ENCODE measurements at regions not wholly inside any gene's neighbourhood (a gene's known extent, or its start where the extent isn't known, plus 50 kb on each side); places are given as distances from the start of the nearest gene placed in this dataset.
A peak's percentile ranks its signal among the peaks of the same experiment; 100 is the strongest.
"Not testable (repeated sequence)": the region's sequence is repeated elsewhere in the genome, so short reads cannot be mapped to it uniquely, and the experiment has no call there.

DNA sequence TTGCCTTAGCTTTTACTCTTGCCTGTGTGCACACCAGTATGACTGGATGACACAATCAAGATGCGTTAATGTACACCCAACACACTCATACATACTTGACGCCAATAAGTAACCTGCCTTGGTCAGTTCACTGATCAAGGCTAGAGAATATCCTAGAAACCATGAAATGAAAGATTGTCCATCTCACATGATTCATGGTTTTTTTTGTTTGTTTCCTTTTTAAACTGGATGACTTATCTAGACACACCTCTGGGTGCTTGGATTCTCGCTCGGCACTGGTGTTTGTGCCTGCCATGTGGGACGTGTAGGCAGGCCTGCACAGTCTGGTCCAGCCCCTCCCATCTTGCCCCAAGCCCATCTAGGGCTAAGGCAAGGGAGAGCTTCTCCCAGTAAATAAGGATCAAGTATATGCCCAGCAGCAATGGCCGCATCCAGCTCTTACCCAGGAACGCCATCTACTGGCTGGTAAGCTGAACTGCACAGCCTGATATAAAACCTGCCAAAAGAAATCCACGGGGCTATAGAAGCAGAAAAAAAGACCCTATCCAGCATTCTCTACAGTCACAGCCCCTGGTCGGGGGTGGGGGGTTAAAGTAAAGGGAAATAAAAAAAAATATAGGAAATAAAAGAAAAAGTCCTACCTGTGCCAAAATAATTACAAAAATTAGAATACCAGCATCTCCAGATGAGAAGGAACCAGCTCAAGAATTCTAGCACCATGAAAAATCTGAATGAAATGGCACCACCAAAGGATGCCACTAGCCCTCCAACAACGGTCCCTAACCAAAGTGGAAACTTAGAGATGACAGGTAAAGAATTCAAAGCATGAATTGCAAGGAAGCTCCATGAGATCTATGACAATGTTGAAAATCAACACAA is 73.3 kb downstream of the OTOR start:
- DNase-seq (ENCODE audit: low spot score) = no peak
- H3K27me3 ChIP-seq (replicated peaks; ENCODE audit: insufficient read depth) = no peaks in the 10 kb centered on the region
- peak; percentile 39 for TF ChIP-seq CTCF (IDR thresholded peaks at IDR 0.05)
- no peaks in the 10 kb centered on the region for H3K36me3 ChIP-seq
- ATAC-seq (ENCODE audit: insufficient number of reproducible peaks, low FRiP score, low read depth) = no peak
- H3K9me3 ChIP-seq = no peaks in the 10 kb centered on the region
- H3K4me1 ChIP-seq (ENCODE audit: control insufficient read depth in 1 of 2, low read depth in 2 of 2) = no peaks in the 10 kb centered on the region
- H3K4me3 ChIP-seq = no peak overlapping the region
- no peak overlapping the region for H3K27ac ChIP-seq

GRCh38 chr20:16824664-16825063 is 76.5 kb downstream of the OTOR start:
- no peak for TF ChIP-seq CTCF (IDR thresholded peaks at IDR 0.05)
- DNase-seq (ENCODE audit: low spot score) (no peak), ATAC-seq (ENCODE audit: insufficient number of reproducible peaks, low FRiP score, low read depth) (no peak)

GRCh38 chr20:16828666-16829305 is 80.6 kb downstream of the OTOR start:
- no peaks in the 10 kb centered on the region for H3K27me3 ChIP-seq (replicated peaks; ENCODE audit: insufficient read depth)
- no peaks in the 10 kb centered on the region for H3K36me3 ChIP-seq
- no peaks in the 10 kb centered on the region for H3K9me3 ChIP-seq
- H3K4me3 ChIP-seq = no peak overlapping the region
- no peak for TF ChIP-seq CTCF (IDR thresholded peaks at IDR 0.05)
- H3K27ac ChIP-seq = no peak overlapping the region
- H3K4me1 ChIP-seq (ENCODE audit: control insufficient read depth in 1 of 2, low read depth in 2 of 2) = no peaks in the 10 kb centered on the region
- ATAC-seq (ENCODE audit: insufficient number of reproducible peaks, low FRiP score, low read depth) (no peak), DNase-seq (ENCODE audit: low spot score) (no peak)

More at GRCh38 chr20:16824664-16825063, 76.5 kb downstream of the OTOR start:
- H3K9me3 ChIP-seq = no peaks in the 10 kb centered on the region
- no peaks in the 10 kb centered on the region for H3K27me3 ChIP-seq (replicated peaks; ENCODE audit: insufficient read depth)
- H3K27ac ChIP-seq = no peak overlapping the region
- H3K4me1 ChIP-seq (ENCODE audit: control insufficient read depth in 1 of 2, low read depth in 2 of 2) = no peaks in the 10 kb centered on the region
- H3K36me3 ChIP-seq = no peaks in the 10 kb centered on the region
- no peak overlapping the region for H3K4me3 ChIP-seq

- ATAC-seq (ENCODE audit: insufficient number of reproducible peaks, low FRiP score, low read depth); DNase-seq (ENCODE audit: low spot score); H3K9me3 ChIP-seq; H3K36me3 ChIP-seq; H3K4me3 ChIP-seq; H3K27ac ChIP-seq; H3K27me3 ChIP-seq (replicated peaks; ENCODE audit: insufficient read depth); H3K4me1 ChIP-seq (ENCODE audit: control insufficient read depth in 1 of 2, low read depth in 2 of 2): not testable (repeated sequence)
Observed at GRCh38 chr20:16835690-16836089, 87.5 kb downstream of the OTOR start.

DNA sequence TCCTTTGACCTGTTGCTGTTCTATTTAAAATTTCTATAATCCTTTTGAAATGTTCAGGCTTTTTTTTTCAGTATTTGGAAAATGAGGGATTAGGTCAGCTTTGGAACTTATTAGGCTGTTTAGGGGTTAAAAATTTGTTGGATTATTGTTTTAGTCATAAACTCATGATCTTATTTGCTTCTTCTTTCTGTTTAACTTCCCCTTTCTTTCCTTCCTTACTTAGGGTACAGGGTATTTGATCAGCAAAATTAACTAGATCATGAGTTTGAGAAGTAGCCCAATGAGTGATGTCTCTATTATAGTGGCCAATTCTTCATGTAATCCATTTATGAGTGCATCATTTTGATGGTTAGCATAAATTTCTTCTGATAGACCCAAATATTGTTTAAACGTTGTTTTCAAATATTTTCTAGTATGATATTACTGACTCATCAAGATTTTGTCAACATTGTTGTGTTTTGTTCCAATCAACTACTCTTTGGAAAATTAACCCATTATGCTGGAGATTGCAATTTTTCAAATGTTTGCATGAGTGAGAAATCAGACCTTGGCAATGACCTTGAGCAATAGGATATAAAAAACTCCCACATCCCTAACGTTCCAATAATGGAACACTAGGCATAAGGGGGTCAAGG is 94.4 kb downstream of the OTOR start:
- no peak overlapping the region for H3K27ac ChIP-seq
- ATAC-seq (ENCODE audit: insufficient number of reproducible peaks, low FRiP score, low read depth) (no peak), DNase-seq (ENCODE audit: low spot score) (no peak)
- H3K27me3 ChIP-seq (replicated peaks; ENCODE audit: insufficient read depth) = no peaks in the 10 kb centered on the region
- H3K36me3 ChIP-seq = no peaks in the 10 kb centered on the region
- no peak for TF ChIP-seq CTCF (IDR thresholded peaks at IDR 0.05)
- H3K4me3 ChIP-seq = no peak overlapping the region
- no peaks in the 10 kb centered on the region for H3K4me1 ChIP-seq (ENCODE audit: control insufficient read depth in 1 of 2, low read depth in 2 of 2)
- no peaks in the 10 kb centered on the region for H3K9me3 ChIP-seq
